LNCaP clone FGC (cell line): ENCODE measurements at regions not wholly inside any gene's neighbourhood (a gene's known extent, or its start where the extent isn't known, plus 50 kb on each side); places are given as distances from the start of the nearest gene placed in this dataset.
"Not testable (repeated sequence)": the region's sequence is repeated elsewhere in the genome, so short reads cannot be mapped to it uniquely, and the experiment has no call there.

ENCODE experiments used
- DNase-seq: peaks from one replicate; pipeline ENCODE4 v3.0.0-alpha.2; 2011; ENCODE audit warnings: low read depth
- H3K4me3 ChIP-seq: 2 replicates; pipeline ENCODE4 v1.5.1; 2011; ENCODE audit warnings: mild to moderate bottlenecking, low read depth, low read length, control low read depth
- TF ChIP-seq, protein P1 (sequence below): IDR thresholded peaks from 2 replicates; pipeline ENCODE4 v1.5.1; 2012; ENCODE audit warnings: mild to moderate bottlenecking; ENCODE audit not compliant: control insufficient read depth, insufficient read depth; ENCODE audit errors: extremely low read depth

DNA sequence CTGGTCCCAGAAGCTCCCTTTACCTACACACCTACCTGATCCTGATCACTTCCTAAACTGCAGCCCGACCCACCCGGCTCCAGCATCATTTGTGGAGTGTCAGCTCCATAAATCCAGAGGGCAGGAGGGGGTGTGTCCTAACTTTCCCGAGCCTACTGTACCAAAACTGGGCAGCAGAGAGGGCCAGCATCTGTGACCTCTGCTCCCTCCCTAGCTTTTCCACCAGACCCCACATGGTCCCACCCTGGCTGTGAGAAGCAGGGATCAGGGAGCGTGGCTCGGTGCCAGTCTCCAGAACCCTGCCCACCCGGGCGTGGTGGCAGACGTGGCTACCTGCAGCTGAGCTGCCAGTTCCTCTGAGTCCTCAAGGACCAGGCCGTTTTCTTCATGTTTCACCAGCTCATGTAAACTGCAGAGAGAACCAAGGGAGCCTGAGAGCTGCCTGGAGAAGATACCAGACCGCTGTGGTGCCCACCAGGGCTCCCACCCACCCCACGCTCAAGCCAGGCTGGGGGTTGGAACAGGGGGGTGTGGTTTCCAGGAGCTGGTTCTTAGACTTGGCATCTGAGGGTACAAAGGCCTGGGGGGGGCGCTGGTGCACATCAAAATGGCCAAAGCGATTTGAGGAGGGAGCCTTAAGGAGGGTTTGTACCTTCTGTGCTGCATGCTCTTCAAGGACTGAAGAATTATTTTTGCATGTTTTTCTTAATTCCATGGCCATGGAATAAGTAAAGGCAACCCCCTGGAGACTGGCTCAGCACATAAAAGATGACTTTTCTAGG is 76.7 kb upstream of the DRD5 start:
- TF ChIP-seq, protein P1, sequence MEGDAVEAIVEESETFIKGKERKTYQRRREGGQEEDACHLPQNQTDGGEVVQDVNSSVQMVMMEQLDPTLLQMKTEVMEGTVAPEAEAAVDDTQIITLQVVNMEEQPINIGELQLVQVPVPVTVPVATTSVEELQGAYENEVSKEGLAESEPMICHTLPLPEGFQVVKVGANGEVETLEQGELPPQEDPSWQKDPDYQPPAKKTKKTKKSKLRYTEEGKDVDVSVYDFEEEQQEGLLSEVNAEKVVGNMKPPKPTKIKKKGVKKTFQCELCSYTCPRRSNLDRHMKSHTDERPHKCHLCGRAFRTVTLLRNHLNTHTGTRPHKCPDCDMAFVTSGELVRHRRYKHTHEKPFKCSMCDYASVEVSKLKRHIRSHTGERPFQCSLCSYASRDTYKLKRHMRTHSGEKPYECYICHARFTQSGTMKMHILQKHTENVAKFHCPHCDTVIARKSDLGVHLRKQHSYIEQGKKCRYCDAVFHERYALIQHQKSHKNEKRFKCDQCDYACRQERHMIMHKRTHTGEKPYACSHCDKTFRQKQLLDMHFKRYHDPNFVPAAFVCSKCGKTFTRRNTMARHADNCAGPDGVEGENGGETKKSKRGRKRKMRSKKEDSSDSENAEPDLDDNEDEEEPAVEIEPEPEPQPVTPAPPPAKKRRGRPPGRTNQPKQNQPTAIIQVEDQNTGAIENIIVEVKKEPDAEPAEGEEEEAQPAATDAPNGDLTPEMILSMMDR, result no peak
- DNase-seq, result no peak
- H3K4me3 ChIP-seq, result no peak overlapping the region

DNA sequence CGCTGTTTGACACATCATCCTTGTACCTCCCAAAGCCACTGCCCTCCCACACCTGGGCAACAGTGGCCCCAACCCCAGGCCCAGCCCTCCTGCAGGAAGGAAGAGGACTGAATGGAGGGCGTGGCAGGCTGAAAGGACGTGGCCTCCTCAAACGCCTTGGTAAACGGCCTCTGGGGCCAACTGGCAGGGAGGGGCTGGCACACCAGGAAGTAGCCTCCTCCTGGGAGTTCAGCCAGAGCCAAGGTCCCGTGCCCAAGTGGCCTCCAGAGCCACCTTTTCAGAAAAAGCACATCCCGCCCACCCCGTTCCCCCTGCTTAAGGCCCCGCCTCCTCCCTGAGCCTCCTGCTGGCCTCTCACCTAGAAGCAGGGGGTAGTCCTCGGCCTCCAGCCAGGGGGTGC is 74.2 kb upstream of the DRD5 start:
- H3K4me3 ChIP-seq, DNase-seq: not testable (repeated sequence)

- not testable (repeated sequence) for DNase-seq, H3K4me3 ChIP-seq
Measured at GRCh38 chr4:9707936-9708335, 73.5 kb upstream of the DRD5 start.

DNA sequence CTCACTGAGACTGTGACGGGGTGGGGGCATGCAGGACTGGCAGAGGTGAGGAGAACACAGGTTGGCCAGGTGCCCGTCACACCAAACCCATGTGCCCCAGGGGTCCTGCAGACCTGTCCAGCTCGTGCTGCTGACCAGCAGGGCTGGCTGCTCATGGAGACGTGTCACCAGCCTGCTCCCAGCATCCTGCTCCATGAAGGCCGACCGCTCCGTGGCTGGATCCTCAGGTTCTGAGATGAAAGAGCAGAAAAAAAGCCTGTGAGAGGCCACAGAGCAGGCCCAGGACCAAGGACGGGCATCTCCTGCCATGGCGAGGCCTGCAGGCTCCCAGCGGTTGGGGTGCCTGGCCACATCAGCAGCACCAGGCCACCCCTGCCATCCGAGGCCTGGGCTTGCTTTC is 71.7 kb upstream of the DRD5 start:
- no peak overlapping the region for H3K4me3 ChIP-seq
- TF ChIP-seq, protein P1, result no peak
- DNase-seq, result no peak

GRCh38 chr4:9715271-9715670 is 66.2 kb upstream of the DRD5 start:
- not testable (repeated sequence) for DNase-seq, H3K4me3 ChIP-seq

DNA sequence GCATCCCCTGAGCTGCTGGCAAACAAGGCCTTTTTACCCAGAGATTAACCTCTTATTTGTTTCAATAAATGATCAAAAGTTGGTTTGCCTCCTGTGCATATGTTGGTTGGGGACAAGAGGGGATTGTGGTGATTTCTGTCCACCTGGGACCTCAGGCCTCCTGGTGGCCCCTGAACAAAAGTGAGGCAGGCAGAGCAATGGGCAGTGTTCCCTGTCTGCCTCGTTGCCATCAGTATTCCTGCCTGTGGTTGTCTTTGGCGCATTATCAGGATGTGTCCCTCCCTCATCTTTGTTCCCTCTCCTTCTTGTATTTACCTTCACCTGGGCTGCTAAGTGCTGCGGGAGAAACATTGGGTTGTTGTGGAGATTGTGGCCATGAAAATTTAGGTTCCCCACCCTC is 65.3 kb upstream of the DRD5 start:
- no peak overlapping the region for H3K4me3 ChIP-seq
- TF ChIP-seq, protein P1, result no peak
- DNase-seq, result no peak

DNA sequence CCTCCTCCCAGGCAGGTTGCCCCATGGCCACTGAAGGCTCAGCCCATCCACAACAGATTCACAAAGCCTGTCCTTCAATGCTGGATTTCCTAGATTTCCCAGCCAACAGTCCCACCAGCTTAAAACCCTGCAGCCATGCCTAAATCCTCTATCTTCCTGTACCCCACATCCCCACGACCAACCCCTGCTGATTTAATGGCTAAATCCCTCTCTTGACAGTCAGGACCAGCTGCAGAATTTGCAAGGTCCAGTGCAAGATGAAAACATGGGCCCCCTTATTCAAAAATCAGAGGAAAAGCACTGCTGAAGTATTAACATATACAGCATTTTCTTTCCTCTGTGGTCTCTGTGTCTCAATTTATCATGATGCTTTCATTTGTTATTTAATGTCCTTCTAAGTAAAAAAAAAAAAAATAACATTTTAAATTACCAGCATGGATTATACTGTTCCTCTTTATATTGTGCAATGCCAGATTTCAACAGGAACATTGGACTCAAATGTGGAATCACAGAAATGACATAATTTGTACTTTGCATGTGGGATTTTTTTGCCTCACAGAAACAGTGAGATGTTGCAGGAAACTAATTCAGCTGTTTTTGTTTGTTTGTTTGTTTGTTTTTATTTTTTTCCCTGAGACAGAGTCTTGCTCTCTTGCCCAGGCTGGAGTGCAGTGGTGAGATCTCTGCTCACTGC is 63.0 kb upstream of the DRD5 start:
- H3K4me3 ChIP-seq, DNase-seq: not testable (repeated sequence)

DNA sequence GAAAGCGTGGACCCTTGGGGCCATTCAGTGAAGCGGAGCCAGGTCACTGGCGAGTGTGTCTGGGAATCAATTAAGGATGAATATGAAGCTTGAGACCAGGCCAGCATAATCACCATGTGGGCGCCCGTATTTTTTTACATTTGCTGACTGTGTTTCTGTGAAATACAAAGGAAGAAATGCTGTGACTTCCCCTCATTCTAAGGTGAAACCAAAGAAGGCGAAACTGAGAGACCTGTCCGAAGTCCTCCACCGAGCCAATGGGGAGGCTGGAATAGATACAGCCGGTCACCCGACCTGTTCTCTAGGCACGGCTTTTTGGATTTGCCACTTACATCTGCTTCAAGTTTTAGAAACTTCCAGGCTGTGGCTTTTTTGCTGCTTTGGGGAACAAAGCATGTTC is 59.3 kb upstream of the DRD5 start:
- DNase-seq, result not testable (repeated sequence)

More for the DNA sequence above, 59.3 kb upstream of the DRD5 start:
- not testable (repeated sequence) for H3K4me3 ChIP-seq
